Endodermal cell (in vitro differentiated cells): ENCODE measurements at regions not wholly inside any gene's neighbourhood (a gene's known extent, or its start where the extent isn't known, plus 50 kb on each side); places are given as distances from the start of the nearest gene placed in this dataset.

Experiments used
- DNase-seq: peaks from one replicate; pipeline ENCODE4 v3.0.0-alpha.2; 2017
- H3K27ac ChIP-seq: 2 replicates; pipeline ENCODE4 v1.5.1; 2013; ENCODE audit warnings: mild to moderate bottlenecking, low read depth, low read length, moderate library complexity
- H3K27me3 ChIP-seq: 2 replicates; pipeline ENCODE4 v1.6.1; 2013; ENCODE audit warnings: mild to moderate bottlenecking, low read length, moderate library complexity; ENCODE audit not compliant: insufficient read depth, control insufficient read depth, poor library complexity, severe bottlenecking
- H3K36me3 ChIP-seq: 2 replicates; pipeline ENCODE4 v1.7.0; 2013; ENCODE audit warnings: mild to moderate bottlenecking, low read length, moderate library complexity; ENCODE audit not compliant: control insufficient read depth, insufficient read depth
- H3K4me1 ChIP-seq: one replicate; pipeline ENCODE4 v1.7.0; 2013; ENCODE audit warnings: low read length; ENCODE audit not compliant: control insufficient read depth, insufficient read depth
- H3K4me3 ChIP-seq: 2 replicates; pipeline ENCODE4 v1.5.1; 2013; ENCODE audit warnings: mild to moderate bottlenecking, low read length, moderate library complexity
- H3K9ac ChIP-seq: 2 replicates; pipeline ENCODE4 v1.6.1; 2013; ENCODE audit warnings: mild to moderate bottlenecking, low read length, moderate library complexity; ENCODE audit not compliant: poor library complexity, severe bottlenecking; ENCODE audit errors: extremely low read depth
- H3K9me3 ChIP-seq: 2 replicates; pipeline ENCODE4 v1.6.1; 2013; ENCODE audit warnings: mild to moderate bottlenecking, low read length, moderate library complexity; ENCODE audit not compliant: control insufficient read depth
- H3K27ac Mint-ChIP-seq: 2 replicates; pipeline ENCODE4 v1.8.0; 2020; ENCODE audit warnings: mixed read lengths
- H3K27me3 Mint-ChIP-seq: 2 replicates; pipeline ENCODE4 v1.8.0; 2021; ENCODE audit warnings: mild to moderate bottlenecking, mixed read lengths; ENCODE audit not compliant: insufficient read depth
- H3K36me3 Mint-ChIP-seq: 2 replicates; pipeline ENCODE4 v1.8.0; 2020; ENCODE audit warnings: low read depth, mixed read lengths
- H3K4me1 Mint-ChIP-seq: 2 replicates; pipeline ENCODE4 v1.8.0; 2020; ENCODE audit warnings: mixed read lengths
- H3K4me3 Mint-ChIP-seq: 2 replicates; pipeline ENCODE4 v1.8.0; 2020; ENCODE audit warnings: mild to moderate bottlenecking, moderate library complexity, mixed read lengths
- H3K9me3 Mint-ChIP-seq: 2 replicates; pipeline ENCODE4 v1.8.0; 2020; ENCODE audit warnings: mild to moderate bottlenecking, mixed read lengths
- whole genome bisulfite sequencing, 2 experiments: methylation state at CpG; one replicate each; pipeline versions ENCODE4 v1.1.5 to v1.1.7; 2013; ENCODE audit warnings: missing lambda C conversion rate in 2 of 2, mixed read lengths in 1 of 2; ENCODE audit not compliant: insufficient coverage in 1 of 2, insufficient read length in 1 of 2; 5-methylcytosine and 5-hydroxymethylcytosine counted together
- TF ChIP-seq, protein P1 (sequence below): fragments of 200-600 bp; sonication (generic); conservative IDR thresholded peaks from 2 replicates; pipeline ENCODE4 v1.5.0; 2021; ENCODE audit warnings: antibody characterized with exemption, mild to moderate bottlenecking

DNA sequence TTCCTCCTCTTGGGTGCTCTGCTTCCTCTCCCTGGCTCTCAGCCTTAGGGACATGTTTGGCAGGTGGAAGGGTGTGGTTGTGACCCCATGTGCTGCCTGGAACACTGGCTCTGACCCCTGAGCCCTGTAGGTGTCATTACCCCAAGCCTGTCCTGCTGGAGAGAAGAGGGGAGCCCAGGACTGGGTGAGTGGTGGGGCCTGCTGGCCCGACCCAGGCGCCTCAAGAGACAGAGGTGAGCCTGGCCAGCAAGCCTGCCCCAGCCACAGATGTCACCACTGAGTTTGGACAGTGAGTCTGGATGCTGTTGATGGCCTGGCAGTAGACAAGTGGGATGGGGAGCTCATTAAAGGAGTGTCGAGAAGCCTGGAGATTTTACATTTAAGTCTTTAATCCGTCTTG is 1112.2 kb downstream of the BRD1 start:
- no peak overlapping the region for H3K27ac Mint-ChIP-seq
- WGBS, 2 experiments, result 91 to 100% methylated on average over 3 to 4 of the region's 4 CpGs

DNA sequence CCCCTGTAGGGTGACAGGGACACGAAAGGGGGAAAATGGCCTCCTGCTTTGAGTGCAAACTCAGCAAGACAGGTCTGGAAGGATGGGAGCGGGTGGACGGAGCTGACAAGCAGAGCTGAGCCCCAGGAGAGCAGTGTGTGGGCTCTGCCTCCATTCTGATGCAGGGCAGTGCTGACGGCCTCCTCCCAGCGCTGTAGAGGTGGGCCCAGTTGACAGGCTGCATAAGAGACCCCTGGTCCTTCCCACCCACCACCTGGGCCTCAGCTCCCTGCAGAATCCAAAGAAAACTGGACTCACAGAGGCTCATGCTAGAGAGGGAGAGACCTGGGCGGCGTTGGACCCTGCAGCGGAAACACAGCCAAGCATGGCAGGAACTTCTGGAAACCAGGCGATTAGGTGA is 1113.4 kb downstream of the BRD1 start:
- TF ChIP-seq, protein P1, sequence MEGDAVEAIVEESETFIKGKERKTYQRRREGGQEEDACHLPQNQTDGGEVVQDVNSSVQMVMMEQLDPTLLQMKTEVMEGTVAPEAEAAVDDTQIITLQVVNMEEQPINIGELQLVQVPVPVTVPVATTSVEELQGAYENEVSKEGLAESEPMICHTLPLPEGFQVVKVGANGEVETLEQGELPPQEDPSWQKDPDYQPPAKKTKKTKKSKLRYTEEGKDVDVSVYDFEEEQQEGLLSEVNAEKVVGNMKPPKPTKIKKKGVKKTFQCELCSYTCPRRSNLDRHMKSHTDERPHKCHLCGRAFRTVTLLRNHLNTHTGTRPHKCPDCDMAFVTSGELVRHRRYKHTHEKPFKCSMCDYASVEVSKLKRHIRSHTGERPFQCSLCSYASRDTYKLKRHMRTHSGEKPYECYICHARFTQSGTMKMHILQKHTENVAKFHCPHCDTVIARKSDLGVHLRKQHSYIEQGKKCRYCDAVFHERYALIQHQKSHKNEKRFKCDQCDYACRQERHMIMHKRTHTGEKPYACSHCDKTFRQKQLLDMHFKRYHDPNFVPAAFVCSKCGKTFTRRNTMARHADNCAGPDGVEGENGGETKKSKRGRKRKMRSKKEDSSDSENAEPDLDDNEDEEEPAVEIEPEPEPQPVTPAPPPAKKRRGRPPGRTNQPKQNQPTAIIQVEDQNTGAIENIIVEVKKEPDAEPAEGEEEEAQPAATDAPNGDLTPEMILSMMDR, result no peak
- Histone ChIP-seq H3K4me3 (no peak overlapping the region), H3K9me3 (peaks cover 6% of the 10 kb centered on the region), H3K4me1 (no peaks in the 10 kb centered on the region), H3K27me3 (no peaks in the 10 kb centered on the region), H3K36me3 (no peaks in the 10 kb centered on the region), H3K27ac (no peak overlapping the region), H3K9ac (no peak overlapping the region)
- DNase-seq, result peak; percentile 34
- no peak overlapping the region for H3K4me3 Mint-ChIP-seq
- no peak overlapping the region for H3K27ac Mint-ChIP-seq
- peaks cover 17% of the 10 kb centered on the region for H3K36me3 Mint-ChIP-seq
- peaks cover 5% of the 10 kb centered on the region for H3K9me3 Mint-ChIP-seq
- H3K27me3 Mint-ChIP-seq, result no peaks in the 10 kb centered on the region
- 92 to 97% methylated on average over 3 to 9 of the region's 9 CpGs for WGBS, 2 experiments
- peaks cover 2% of the 10 kb centered on the region for H3K4me1 Mint-ChIP-seq

More for the DNA sequence above, 1112.2 kb downstream of the BRD1 start:
- no peaks in the 10 kb centered on the region for H3K27me3 Mint-ChIP-seq
- no peaks in the 10 kb centered on the region for H3K36me3 ChIP-seq
- peaks cover 17% of the 10 kb centered on the region for H3K36me3 Mint-ChIP-seq
- H3K9ac ChIP-seq, result no peak overlapping the region
- no peak overlapping the region for H3K27ac ChIP-seq
- H3K4me1 Mint-ChIP-seq, result peaks cover 2% of the 10 kb centered on the region
- H3K4me3 Mint-ChIP-seq, result no peak overlapping the region
- H3K4me3 ChIP-seq, result no peak overlapping the region
- no peaks in the 10 kb centered on the region for H3K27me3 ChIP-seq
- peaks cover 6% of the 10 kb centered on the region for H3K9me3 ChIP-seq
- H3K4me1 ChIP-seq, result no peaks in the 10 kb centered on the region
- peak; percentile 25 for DNase-seq
- peaks cover 5% of the 10 kb centered on the region for H3K9me3 Mint-ChIP-seq
- TF ChIP-seq, protein P1, result no peak

DNA sequence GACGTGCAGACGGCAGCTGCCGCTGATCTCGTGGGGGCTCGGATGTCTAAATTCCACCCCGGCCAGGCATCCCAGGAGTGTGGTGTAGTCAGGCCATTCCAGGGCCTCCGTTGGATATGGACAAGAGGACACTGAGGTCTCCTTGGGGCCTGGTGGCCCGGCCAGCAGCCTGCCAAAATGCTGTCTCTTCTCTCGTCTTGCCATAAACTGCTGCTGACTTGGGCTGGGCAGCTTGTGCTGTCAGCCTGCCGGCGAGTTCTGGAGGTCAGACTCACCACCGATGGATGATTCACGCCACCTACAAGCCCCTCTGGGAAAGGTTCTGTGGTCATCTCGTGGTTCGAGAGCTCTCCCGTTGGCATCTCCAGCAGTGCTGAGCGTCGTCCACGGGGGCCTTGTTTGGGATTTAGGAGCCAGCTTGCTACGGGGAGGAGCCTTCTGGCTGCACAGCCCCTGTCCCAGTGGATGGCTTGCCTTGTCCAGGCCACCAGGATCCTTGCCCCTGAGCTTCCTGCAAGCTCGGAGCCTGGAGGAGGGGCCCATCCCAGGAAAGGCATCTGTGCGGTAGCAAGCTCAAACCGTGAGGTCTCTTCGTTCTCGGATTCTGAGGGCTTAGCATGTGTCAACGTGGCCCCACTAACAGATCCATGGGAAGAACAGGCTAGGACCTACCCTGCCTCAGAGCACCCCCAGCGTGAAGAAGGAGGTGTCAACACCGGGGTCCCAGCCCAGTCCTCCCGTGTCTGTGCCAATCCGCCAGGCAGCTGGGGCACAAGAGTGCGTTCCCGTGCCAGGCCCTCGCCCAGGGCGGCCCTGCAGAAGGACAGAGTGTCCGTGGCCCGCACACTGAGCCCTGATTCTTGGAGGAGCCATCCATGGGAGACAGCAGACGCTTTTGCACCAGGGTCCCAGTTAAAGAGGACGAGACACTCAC is 1114.1 kb downstream of the BRD1 start:
- no peak overlapping the region for H3K27ac Mint-ChIP-seq
- 89 to 91% methylated on average over 34 to 38 of the region's 38 CpGs for WGBS, 2 experiments
- TF ChIP-seq, protein P1, result no peak
- H3K4me1 Mint-ChIP-seq, result peaks cover 2% of the 10 kb centered on the region
- H3K36me3 Mint-ChIP-seq, result peaks cover 17% of the 10 kb centered on the region
- Histone ChIP-seq H3K9me3 (peaks cover 6% of the 10 kb centered on the region), H3K27me3 (no peaks in the 10 kb centered on the region), H3K27ac (no peak overlapping the region), H3K4me1 (no peaks in the 10 kb centered on the region), H3K9ac (no peak overlapping the region), H3K36me3 (no peaks in the 10 kb centered on the region), H3K4me3 (no peak overlapping the region)
- no peaks in the 10 kb centered on the region for H3K27me3 Mint-ChIP-seq
- peaks cover 5% of the 10 kb centered on the region for H3K9me3 Mint-ChIP-seq
- DNase-seq, result peak; percentile 35
- no peak overlapping the region for H3K4me3 Mint-ChIP-seq
